H9 (cell line): ENCODE measurements at regions not wholly inside any gene's neighbourhood (a gene's known extent, or its start where the extent isn't known, plus 50 kb on each side); places are given as distances from the start of the nearest gene placed in this dataset.
"Not testable (repeated sequence)": the region's sequence is repeated elsewhere in the genome, so short reads cannot be mapped to it uniquely, and the experiment has no call there.

Source experiments
- DNase-seq: peaks from one replicate; pipeline ENCODE4 v3.0.0-alpha.2; 2017
- H2AFZ ChIP-seq: one replicate; pipeline ENCODE4 v1.6.1; 2013; ENCODE audit warnings: mild to moderate bottlenecking, low read length, control low read depth, moderate library complexity
- H2AK5ac ChIP-seq: 2 replicates; pipeline ENCODE4 v1.6.1; 2013; ENCODE audit warnings: low read length, control low read depth, mixed read lengths; ENCODE audit not compliant: insufficient read length
- H2BK120ac ChIP-seq: one replicate; pipeline ENCODE4 v1.6.1; 2013; ENCODE audit warnings: low read depth, mild to moderate bottlenecking, low read length, control low read depth, inconsistent platforms; ENCODE audit not compliant: poor library complexity, severe bottlenecking
- H2BK12ac ChIP-seq: 2 replicates; pipeline ENCODE4 v1.6.1; 2013; ENCODE audit warnings: low read length, control low read depth, mixed read lengths, low read depth; ENCODE audit not compliant: insufficient read length
- H2BK15ac ChIP-seq: 2 replicates; pipeline ENCODE4 v1.6.1; 2013; ENCODE audit warnings: low read depth, low read length, control low read depth
- H2BK20ac ChIP-seq: one replicate; pipeline ENCODE4 v1.6.1; 2013; ENCODE audit warnings: low read depth, mild to moderate bottlenecking, low read length, control low read depth, inconsistent platforms; ENCODE audit not compliant: poor library complexity, severe bottlenecking
- H2BK5ac ChIP-seq: 2 replicates; pipeline ENCODE4 v1.6.1; 2013; ENCODE audit warnings: low read length, control low read depth, mixed read lengths; ENCODE audit not compliant: insufficient read length
- H3K14ac ChIP-seq: 2 replicates; pipeline ENCODE4 v1.6.1; 2013; ENCODE audit warnings: low read length, control low read depth; ENCODE audit not compliant: insufficient read depth
- H3K18ac ChIP-seq: 2 replicates; pipeline ENCODE4 v1.6.1; 2013; ENCODE audit warnings: low read depth, mild to moderate bottlenecking, mixed read lengths, low read length, control low read depth; ENCODE audit not compliant: insufficient read length
- H3K23ac ChIP-seq: 2 replicates; pipeline ENCODE4 v1.6.1; 2013; ENCODE audit warnings: low read length, control low read depth, mixed read lengths, low read depth; ENCODE audit not compliant: insufficient read length
- H3K23me2 ChIP-seq: 2 replicates; pipeline ENCODE4 v1.6.1; 2013; ENCODE audit warnings: low read depth, mild to moderate bottlenecking, mixed read lengths, low read length, control low read depth; ENCODE audit not compliant: insufficient read length, poor library complexity, severe bottlenecking
- H3K27ac ChIP-seq: 2 replicates; pipeline ENCODE4 v1.5.1; 2013; ENCODE audit warnings: low read length, control low read depth, mixed read lengths, low read depth; ENCODE audit not compliant: insufficient read length
- H3K27me3 ChIP-seq: 2 replicates; pipeline ENCODE4 v1.6.1; 2013; ENCODE audit warnings: low read length, control low read depth, inconsistent platforms; ENCODE audit not compliant: insufficient read depth
- H3K4ac ChIP-seq: 2 replicates; pipeline ENCODE4 v1.6.1; 2013; ENCODE audit warnings: low read depth, mild to moderate bottlenecking, control low read depth, inconsistent platforms, low read length, moderate library complexity
- H3K4me1 ChIP-seq: 2 replicates; pipeline ENCODE4 v1.6.1; 2013; ENCODE audit warnings: low read length, control low read depth, inconsistent platforms; ENCODE audit not compliant: insufficient read depth
- H3K4me2 ChIP-seq: 2 replicates; pipeline ENCODE4 v1.6.1; 2013; ENCODE audit warnings: low read length, control low read depth, mixed read lengths; ENCODE audit not compliant: insufficient read length, insufficient read depth
- H3K56ac ChIP-seq: 2 replicates; pipeline ENCODE4 v1.6.1; 2013; ENCODE audit warnings: low read depth, mild to moderate bottlenecking, mixed read lengths, low read length, control low read depth; ENCODE audit not compliant: insufficient read length
- H3K79me1 ChIP-seq: 2 replicates; pipeline ENCODE4 v1.6.1; 2013; ENCODE audit warnings: low read depth, mild to moderate bottlenecking, moderate library complexity, low read length, control low read depth, inconsistent platforms; ENCODE audit not compliant: insufficient read depth, poor library complexity, severe bottlenecking
- H3K79me2 ChIP-seq: 2 replicates; pipeline ENCODE4 v1.6.1; 2013; ENCODE audit warnings: low read length, control low read depth, inconsistent platforms; ENCODE audit not compliant: insufficient read depth
- H3K9ac ChIP-seq: 2 replicates; pipeline ENCODE4 v1.6.1; 2013; ENCODE audit warnings: low read length, control low read depth, mixed read lengths; ENCODE audit not compliant: insufficient read length; ENCODE audit errors: extremely low read depth
- H3K9me3 ChIP-seq: one replicate; pipeline ENCODE4 v1.6.1; 2013; ENCODE audit warnings: low read depth, low read length, inconsistent platforms; ENCODE audit not compliant: control insufficient read depth
- H3T11ph ChIP-seq: one replicate; pipeline ENCODE4 v1.6.1; 2013; ENCODE audit warnings: mild to moderate bottlenecking, low read length, control low read depth, inconsistent platforms
- H4K20me1 ChIP-seq: one replicate; pipeline ENCODE4 v1.6.1; 2013; ENCODE audit not compliant: control insufficient read depth, insufficient read length, insufficient read depth
- H4K5ac ChIP-seq: 2 replicates; pipeline ENCODE4 v1.6.1; 2013; ENCODE audit warnings: low read depth, mild to moderate bottlenecking, mixed read lengths, low read length, control low read depth; ENCODE audit not compliant: insufficient read length
- H4K8ac ChIP-seq: replicated peaks from 2 replicates; pipeline ENCODE4 v1.6.1; 2013; ENCODE audit warnings: low read length, control low read depth, mixed read lengths, low read depth; ENCODE audit not compliant: insufficient read length
- H4K91ac ChIP-seq: 2 replicates; pipeline ENCODE4 v1.6.1; 2013; ENCODE audit warnings: low read depth, mild to moderate bottlenecking, moderate library complexity, mixed read lengths, low read length, control low read depth; ENCODE audit not compliant: insufficient read length
- H3K27ac Mint-ChIP-seq, 3 experiments: 2 replicates in 2 of 3; 3 replicates in 1 of 3; pipeline ENCODE4 v1.8.0; 2020 to 2021; ENCODE audit warnings: mixed read lengths in 3 of 3, mild to moderate bottlenecking in 1 of 3, moderate library complexity in 1 of 3
- H3K27me3 Mint-ChIP-seq: 2 replicates; pipeline ENCODE4 v1.8.0; 2021; ENCODE audit warnings: low read depth, mild to moderate bottlenecking, moderate library complexity, mixed read lengths
- H3K36me3 Mint-ChIP-seq, 3 experiments: 2 replicates in 2 of 3; 3 replicates in 1 of 3; pipeline ENCODE4 v1.8.0; 2020 to 2021; ENCODE audit warnings: low read depth in 3 of 3, mixed read lengths in 3 of 3; ENCODE audit not compliant: insufficient read depth in 1 of 3
- H3K4me1 Mint-ChIP-seq, 2 experiments: 2 replicates each; pipeline ENCODE4 v1.8.0; 2020; ENCODE audit warnings: mixed read lengths in 2 of 2
- H3K4me3 Mint-ChIP-seq, 2 experiments: 2 replicates in 1 of 2; 3 replicates in 1 of 2; pipeline ENCODE4 v1.8.0; 2020 to 2021; ENCODE audit warnings: mild to moderate bottlenecking in 2 of 2, mixed read lengths in 2 of 2, moderate library complexity in 1 of 2
- H3K9me3 Mint-ChIP-seq, 2 experiments: 2 replicates in 1 of 2; 3 replicates in 1 of 2; pipeline ENCODE4 v1.8.0; 2020; ENCODE audit warnings: mild to moderate bottlenecking in 2 of 2, mixed read lengths in 2 of 2, moderate library complexity in 1 of 2
- WGBS: extraction: QIAGEN DNeasy Blood & Tissue Kit; methylation state at CpG from one replicate; pipeline ENCODE4 v1.1.7; 2013; ENCODE audit warnings: missing lambda C conversion rate, low lambda C conversion rate, mixed read lengths; ENCODE audit not compliant: insufficient read length; ENCODE audit errors: extremely low coverage; 5-methylcytosine and 5-hydroxymethylcytosine counted together

DNA sequence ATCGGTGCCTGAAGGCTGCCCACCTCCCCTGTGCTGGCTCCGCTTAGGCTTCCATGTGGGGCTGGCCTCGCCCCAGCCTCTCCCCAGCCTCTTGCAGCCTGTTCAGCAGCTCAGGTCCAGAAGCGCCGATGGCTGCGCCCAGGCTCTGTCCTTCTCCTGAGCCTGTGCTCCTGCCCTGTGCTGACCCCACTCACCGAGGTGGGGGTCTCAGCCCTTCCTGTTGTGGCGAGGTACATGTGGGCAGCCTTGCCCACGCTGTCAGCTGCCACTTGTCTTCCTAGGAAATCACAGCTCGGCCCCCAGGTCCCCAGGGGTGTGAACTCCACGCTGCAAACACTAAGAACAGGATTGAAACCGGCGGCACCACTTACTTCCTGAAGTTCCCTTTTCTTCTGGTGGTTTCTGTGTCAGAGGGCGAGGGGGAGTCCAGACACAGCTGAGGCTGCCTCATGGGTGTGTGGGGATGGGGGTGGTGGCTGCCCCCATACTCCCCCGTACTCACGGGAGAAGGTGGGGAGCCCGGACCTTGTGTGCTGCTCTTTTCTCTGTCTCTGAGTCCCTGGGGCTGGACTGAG, 249.1 kb downstream of the TMEM121 start:
- peak overlapping the region in 1 of 2 experiments; percentile 32; a peak in 1 of 5 replicates for H3K4me3 Mint-ChIP-seq
- H2BK12ac ChIP-seq, H3K9ac ChIP-seq, DNase-seq, H3K23ac ChIP-seq, H2AFZ ChIP-seq, H3K18ac ChIP-seq, H3K14ac ChIP-seq, H2BK120ac ChIP-seq, H3K4me1 Mint-ChIP-seq, H4K91ac ChIP-seq, H3K27ac ChIP-seq, H3K27me3 Mint-ChIP-seq, H3K56ac ChIP-seq, H2AK5ac ChIP-seq, H3K4ac ChIP-seq, H4K5ac ChIP-seq, H3K79me2 ChIP-seq, H3K79me1 ChIP-seq, H3K27ac Mint-ChIP-seq, H3K4me1 ChIP-seq, H2BK15ac ChIP-seq, H2BK20ac ChIP-seq, H4K20me1 ChIP-seq, H2BK5ac ChIP-seq, H3K23me2 ChIP-seq, H3T11ph ChIP-seq, H3K4me2 ChIP-seq, H4K8ac ChIP-seq, H3K27me3 ChIP-seq: not testable (repeated sequence)
- H3K9me3 ChIP-seq = peaks cover 64% of the 10 kb centered on the region
- no CpG with 5 or more reads among the region's 17 CpGs for WGBS
- H3K36me3 Mint-ChIP-seq = peaks cover 5 to 37% (median 9%) of the 10 kb centered on the region in 3 experiments; a peak in 6 of 7 replicates
- peaks cover 79 to 85% of the 10 kb centered on the region in 2 experiments for H3K9me3 Mint-ChIP-seq

DNA sequence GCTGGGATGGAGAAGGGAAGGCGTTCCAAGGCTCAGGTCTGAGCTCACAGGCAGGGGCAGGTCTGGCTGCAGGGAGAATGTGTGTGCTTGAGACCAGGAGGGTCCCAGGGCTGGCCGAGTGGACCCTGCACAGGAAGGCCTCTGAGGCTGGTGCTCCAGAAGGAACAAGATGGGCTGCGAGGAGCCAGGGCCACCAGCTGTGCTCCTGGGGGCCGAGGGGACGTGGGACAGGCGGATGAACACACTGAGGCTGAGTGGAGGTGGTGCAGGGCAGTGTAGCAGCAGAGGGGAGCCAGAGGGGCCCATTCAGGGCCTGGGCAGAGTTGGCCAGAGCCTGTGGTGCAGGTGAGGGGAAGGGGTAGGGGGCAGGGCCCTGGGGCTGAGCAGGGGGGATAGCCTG, 249.7 kb downstream of the TMEM121 start:
- H4K8ac ChIP-seq, H3K23me2 ChIP-seq, H3K79me2 ChIP-seq, H3K27me3 ChIP-seq, H3T11ph ChIP-seq, H4K5ac ChIP-seq, H4K91ac ChIP-seq, H3K4ac ChIP-seq, H3K4me1 ChIP-seq, H3K27ac Mint-ChIP-seq, H2BK5ac ChIP-seq, H4K20me1 ChIP-seq, H3K27ac ChIP-seq, H3K27me3 Mint-ChIP-seq, H3K14ac ChIP-seq, H3K79me1 ChIP-seq, H3K4me3 Mint-ChIP-seq, H2AK5ac ChIP-seq, H2BK15ac ChIP-seq, H3K18ac ChIP-seq, H3K23ac ChIP-seq, H3K4me1 Mint-ChIP-seq, H2BK12ac ChIP-seq, H2BK20ac ChIP-seq, H3K9ac ChIP-seq, H3K4me2 ChIP-seq, H2AFZ ChIP-seq, H2BK120ac ChIP-seq, DNase-seq, H3K56ac ChIP-seq: not testable (repeated sequence)
- Mint-ChIP-seq H3K36me3 (peaks cover 4 to 35% (median 7%) of the 10 kb centered on the region in 3 experiments; a peak in 6 of 7 replicates), H3K9me3 (peaks cover 83 to 85% of the 10 kb centered on the region in 2 experiments)
- no CpG with 5 or more reads among the region's 6 CpGs for WGBS
- peaks cover 64% of the 10 kb centered on the region for H3K9me3 ChIP-seq
